ENCODE measurements at regions not wholly inside any gene's neighbourhood (a gene's known extent, or its start where the extent isn't known, plus 50 kb on each side); places are given as distances from the start of the nearest gene placed in this dataset.
"Not testable (repeated sequence)": the region's sequence is repeated elsewhere in the genome, so short reads cannot be mapped to it uniquely, and the experiment has no call there.

GRCh38 chr2:62654876-62655359, 50.6 kb upstream of the EHBP1 start:
- no peak overlapping the region for H3K27ac ChIP-seq (ENCODE audit: low read depth, low read length)
- no peaks in the 10 kb centered on the region for H3K36me3 ChIP-seq (ENCODE audit: control insufficient read depth in 1 of 2, insufficient read depth in 2 of 2, low read length in 2 of 2)
- no peak overlapping the region for H3K4me3 ChIP-seq (ENCODE audit: low read depth in 1 of 2, low read length in 2 of 2)
- no peak overlapping the region for H3K9ac ChIP-seq (ENCODE audit: low read depth in 1 of 2, low read length in 2 of 2)
- peaks cover 0 to 9% of the 10 kb centered on the region in 2 donors for H3K4me1 ChIP-seq (ENCODE audit: control insufficient read depth in 1 of 2, insufficient read depth in 2 of 2, low read length in 2 of 2)
- no peaks in the 10 kb centered on the region for H3K27me3 ChIP-seq (ENCODE audit: control insufficient read depth in 1 of 2, insufficient read depth in 2 of 2, low read length in 2 of 2)
- H3K9me3 ChIP-seq (ENCODE audit: control insufficient read depth in 1 of 2, low read length in 2 of 2), result no peaks in the 10 kb centered on the region

GRCh38 chr2:62654423-62654791, 51.1 kb upstream of the EHBP1 start:
- peaks cover 0 to 9% of the 10 kb centered on the region in 2 donors for H3K4me1 ChIP-seq (ENCODE audit: control insufficient read depth in 1 of 2, insufficient read depth in 2 of 2, low read length in 2 of 2)
- H3K36me3 ChIP-seq (ENCODE audit: control insufficient read depth in 1 of 2, insufficient read depth in 2 of 2, low read length in 2 of 2), result no peaks in the 10 kb centered on the region
- no peaks in the 10 kb centered on the region for H3K27me3 ChIP-seq (ENCODE audit: control insufficient read depth in 1 of 2, insufficient read depth in 2 of 2, low read length in 2 of 2)
- H3K4me3 ChIP-seq (ENCODE audit: low read depth in 1 of 2, low read length in 2 of 2), result no peak overlapping the region
- H3K9ac ChIP-seq (ENCODE audit: low read depth in 1 of 2, low read length in 2 of 2), result no peak overlapping the region
- no peak overlapping the region for H3K27ac ChIP-seq (ENCODE audit: low read depth, low read length)
- H3K9me3 ChIP-seq (ENCODE audit: control insufficient read depth in 1 of 2, low read length in 2 of 2), result no peaks in the 10 kb centered on the region

- H3K36me3 ChIP-seq (ENCODE audit: control insufficient read depth in 1 of 2, insufficient read depth in 2 of 2, low read length in 2 of 2), result no peaks in the 10 kb centered on the region
- H3K27ac ChIP-seq (ENCODE audit: low read depth, low read length), result no peak overlapping the region
- no peaks in the 10 kb centered on the region for H3K27me3 ChIP-seq (ENCODE audit: control insufficient read depth in 1 of 2, insufficient read depth in 2 of 2, low read length in 2 of 2)
- H3K4me3 ChIP-seq (ENCODE audit: low read depth in 1 of 2, low read length in 2 of 2), result no peak overlapping the region
- H3K9me3 ChIP-seq (ENCODE audit: control insufficient read depth in 1 of 2, low read length in 2 of 2), result no peaks in the 10 kb centered on the region
- H3K4me1 ChIP-seq (ENCODE audit: control insufficient read depth in 1 of 2, insufficient read depth in 2 of 2, low read length in 2 of 2), result peaks cover 0 to 9% of the 10 kb centered on the region in 2 donors
- H3K9ac ChIP-seq (ENCODE audit: low read depth in 1 of 2, low read length in 2 of 2), result no peak overlapping the region
These were observed 51.7 kb upstream of the EHBP1 start for GRCh38 chr2:62653582-62654422.

- H3K36me3 ChIP-seq (ENCODE audit: control insufficient read depth in 1 of 2, insufficient read depth in 2 of 2, low read length in 2 of 2); H3K9ac ChIP-seq (ENCODE audit: low read depth in 1 of 2, low read length in 2 of 2); H3K4me3 ChIP-seq (ENCODE audit: low read depth in 1 of 2, low read length in 2 of 2); H3K4me1 ChIP-seq (ENCODE audit: control insufficient read depth in 1 of 2, insufficient read depth in 2 of 2, low read length in 2 of 2); H3K9me3 ChIP-seq (ENCODE audit: control insufficient read depth in 1 of 2, low read length in 2 of 2); H3K27me3 ChIP-seq (ENCODE audit: control insufficient read depth in 1 of 2, insufficient read depth in 2 of 2, low read length in 2 of 2); H3K27ac ChIP-seq (ENCODE audit: low read depth, low read length): not testable (repeated sequence)
These were observed 56.4 kb upstream of the EHBP1 start for GRCh38 chr2:62649087-62649486.

DNA sequence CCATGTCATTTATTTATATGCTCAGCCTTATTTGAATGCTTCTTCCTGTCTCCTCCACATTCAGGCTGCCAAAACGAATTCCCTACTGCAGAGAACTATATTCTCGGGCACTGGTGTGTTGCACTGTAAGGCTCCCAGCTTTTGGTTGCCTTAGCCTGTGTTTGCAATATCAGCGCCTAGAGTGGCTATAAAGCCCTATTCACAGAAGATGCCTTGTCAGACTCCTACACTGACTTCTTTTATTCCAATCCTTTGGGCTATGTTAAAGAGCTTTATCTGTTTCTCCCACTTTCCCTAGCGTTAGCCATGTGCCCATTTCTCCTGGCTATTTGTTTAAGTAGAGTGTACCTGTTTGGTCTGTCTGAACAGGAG, 62.4 kb upstream of the EHBP1 start:
- Histone ChIP-seq H3K4me1 (ENCODE audit: control insufficient read depth in 1 of 2, insufficient read depth in 2 of 2, low read length in 2 of 2) (peaks cover 0 to 11% of the 10 kb centered on the region in 2 donors), H3K36me3 (ENCODE audit: control insufficient read depth in 1 of 2, insufficient read depth in 2 of 2, low read length in 2 of 2) (no peaks in the 10 kb centered on the region), H3K4me3 (ENCODE audit: low read depth in 1 of 2, low read length in 2 of 2) (no peak overlapping the region), H3K27me3 (ENCODE audit: control insufficient read depth in 1 of 2, insufficient read depth in 2 of 2, low read length in 2 of 2) (no peaks in the 10 kb centered on the region), H3K9me3 (ENCODE audit: control insufficient read depth in 1 of 2, low read length in 2 of 2) (no peaks in the 10 kb centered on the region), H3K27ac (ENCODE audit: low read depth, low read length) (no peak overlapping the region), H3K9ac (ENCODE audit: low read depth in 1 of 2, low read length in 2 of 2) (no peak overlapping the region)

GRCh38 chr2:62642429-62643099, 62.9 kb upstream of the EHBP1 start:
- H3K27ac ChIP-seq (ENCODE audit: low read depth, low read length), result no peak overlapping the region

GRCh38 chr2:62641936-62642335, 63.6 kb upstream of the EHBP1 start:
- H3K27ac ChIP-seq (ENCODE audit: low read depth, low read length), result no peak overlapping the region
- H3K9me3 ChIP-seq (ENCODE audit: control insufficient read depth in 1 of 2, low read length in 2 of 2), result no peaks in the 10 kb centered on the region
- H3K9ac ChIP-seq (ENCODE audit: low read depth in 1 of 2, low read length in 2 of 2), result no peak overlapping the region
- H3K4me1 ChIP-seq (ENCODE audit: control insufficient read depth in 1 of 2, insufficient read depth in 2 of 2, low read length in 2 of 2), result peaks cover 0 to 11% of the 10 kb centered on the region in 2 donors
- no peak overlapping the region for H3K4me3 ChIP-seq (ENCODE audit: low read depth in 1 of 2, low read length in 2 of 2)
- H3K36me3 ChIP-seq (ENCODE audit: control insufficient read depth in 1 of 2, insufficient read depth in 2 of 2, low read length in 2 of 2), result no peaks in the 10 kb centered on the region
- H3K27me3 ChIP-seq (ENCODE audit: control insufficient read depth in 1 of 2, insufficient read depth in 2 of 2, low read length in 2 of 2), result no peaks in the 10 kb centered on the region

More at GRCh38 chr2:62642429-62643099, 62.9 kb upstream of the EHBP1 start:
- H3K9ac ChIP-seq (ENCODE audit: low read depth in 1 of 2, low read length in 2 of 2), result no peak overlapping the region
- H3K4me1 ChIP-seq (ENCODE audit: control insufficient read depth in 1 of 2, insufficient read depth in 2 of 2, low read length in 2 of 2), result peaks cover 0 to 11% of the 10 kb centered on the region in 2 donors
- H3K36me3 ChIP-seq (ENCODE audit: control insufficient read depth in 1 of 2, insufficient read depth in 2 of 2, low read length in 2 of 2), result no peaks in the 10 kb centered on the region
- no peaks in the 10 kb centered on the region for H3K27me3 ChIP-seq (ENCODE audit: control insufficient read depth in 1 of 2, insufficient read depth in 2 of 2, low read length in 2 of 2)
- H3K4me3 ChIP-seq (ENCODE audit: low read depth in 1 of 2, low read length in 2 of 2), result no peak overlapping the region
- H3K9me3 ChIP-seq (ENCODE audit: control insufficient read depth in 1 of 2, low read length in 2 of 2), result no peaks in the 10 kb centered on the region

DNA sequence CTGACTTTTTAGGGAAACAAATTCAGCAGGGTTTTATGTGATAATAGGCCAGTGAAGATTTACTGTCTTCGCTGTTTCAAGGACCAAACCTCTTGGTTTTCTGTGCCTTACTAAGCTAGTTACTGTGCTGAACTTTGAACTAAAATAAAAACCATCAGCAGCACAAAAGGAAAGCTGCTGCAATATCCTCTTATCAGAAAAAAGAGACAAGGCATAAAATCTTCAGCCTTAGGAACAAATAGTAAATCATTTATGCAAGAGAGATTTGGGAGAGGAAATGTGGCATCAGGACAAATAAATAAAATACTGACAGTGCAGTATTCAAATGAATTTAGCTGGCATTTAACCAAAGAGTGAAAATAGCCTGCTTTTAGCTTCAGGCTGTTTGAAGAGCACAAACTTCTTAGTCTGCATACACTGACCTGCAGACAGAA, 64.1 kb upstream of the EHBP1 start:
- no peak overlapping the region for H3K4me3 ChIP-seq (ENCODE audit: low read depth in 1 of 2, low read length in 2 of 2)
- H3K9ac ChIP-seq (ENCODE audit: low read depth in 1 of 2, low read length in 2 of 2), result no peak overlapping the region
- no peaks in the 10 kb centered on the region for H3K27me3 ChIP-seq (ENCODE audit: control insufficient read depth in 1 of 2, insufficient read depth in 2 of 2, low read length in 2 of 2)
- H3K4me1 ChIP-seq (ENCODE audit: control insufficient read depth in 1 of 2, insufficient read depth in 2 of 2, low read length in 2 of 2), result peaks cover 0 to 11% of the 10 kb centered on the region in 2 donors
- no peaks in the 10 kb centered on the region for H3K9me3 ChIP-seq (ENCODE audit: control insufficient read depth in 1 of 2, low read length in 2 of 2)
- no peaks in the 10 kb centered on the region for H3K36me3 ChIP-seq (ENCODE audit: control insufficient read depth in 1 of 2, insufficient read depth in 2 of 2, low read length in 2 of 2)
- no peak overlapping the region for H3K27ac ChIP-seq (ENCODE audit: low read depth, low read length)

- Histone ChIP-seq H3K27ac (ENCODE audit: low read depth, low read length) (no peak overlapping the region), H3K4me3 (ENCODE audit: low read depth in 1 of 2, low read length in 2 of 2) (no peak overlapping the region), H3K4me1 (ENCODE audit: control insufficient read depth in 1 of 2, insufficient read depth in 2 of 2, low read length in 2 of 2) (no peaks in the 10 kb centered on the region), H3K27me3 (ENCODE audit: control insufficient read depth in 1 of 2, insufficient read depth in 2 of 2, low read length in 2 of 2) (no peaks in the 10 kb centered on the region), H3K36me3 (ENCODE audit: control insufficient read depth in 1 of 2, insufficient read depth in 2 of 2, low read length in 2 of 2) (no peaks in the 10 kb centered on the region), H3K9me3 (ENCODE audit: control insufficient read depth in 1 of 2, low read length in 2 of 2) (no peaks in the 10 kb centered on the region), H3K9ac (ENCODE audit: low read depth in 1 of 2, low read length in 2 of 2) (no peak overlapping the region)
These were observed 74.1 kb upstream of the EHBP1 start for GRCh38 chr2:62631160-62632085.
